Progenitor cell of endocrine pancreas (in vitro differentiated cells): ENCODE measurements at regions not wholly inside any gene's neighbourhood (a gene's known extent, or its start where the extent isn't known, plus 50 kb on each side); places are given as distances from the start of the nearest gene placed in this dataset.

ENCODE experiments used
- DNase-seq: peaks from one replicate; pipeline ENCODE4 v3.0.0; 2021; ENCODE audit warnings: low spot score; ENCODE audit not compliant: unreplicated experiment
- H3K27ac Mint-ChIP-seq: 2 replicates; pipeline ENCODE4 v1.8.0; 2021; ENCODE audit warnings: mild to moderate bottlenecking, moderate library complexity, mixed read lengths
- H3K27me3 Mint-ChIP-seq: 2 replicates; pipeline ENCODE4 v1.8.0; 2021; ENCODE audit warnings: mixed read lengths
- H3K36me3 Mint-ChIP-seq: 2 replicates; pipeline ENCODE4 v1.8.0; 2022; ENCODE audit warnings: mixed read lengths; ENCODE audit not compliant: insufficient read depth
- H3K4me1 Mint-ChIP-seq: 2 replicates; pipeline ENCODE4 v1.8.0; 2021; ENCODE audit warnings: low read depth, mixed read lengths
- H3K4me3 Mint-ChIP-seq: 2 replicates; pipeline ENCODE4 v1.8.0; 2021; ENCODE audit warnings: low read depth, mild to moderate bottlenecking, moderate library complexity, mixed read lengths
- H3K9me3 Mint-ChIP-seq: 2 replicates; pipeline ENCODE4 v1.8.0; 2021; ENCODE audit warnings: low read depth, mixed read lengths
- TF ChIP-seq, protein P1 (sequence below): fragments of 200-600 bp; sonication (generic); IDR thresholded peaks from one replicate; pipeline ENCODE4 v1.5.0; 2021; ENCODE audit warnings: antibody characterized with exemption, mild to moderate bottlenecking; ENCODE audit not compliant: unreplicated experiment

GRCh38 chr1:182293119-182293589 is 98.4 kb downstream of the GLUL start:
- TF ChIP-seq, protein P1, sequence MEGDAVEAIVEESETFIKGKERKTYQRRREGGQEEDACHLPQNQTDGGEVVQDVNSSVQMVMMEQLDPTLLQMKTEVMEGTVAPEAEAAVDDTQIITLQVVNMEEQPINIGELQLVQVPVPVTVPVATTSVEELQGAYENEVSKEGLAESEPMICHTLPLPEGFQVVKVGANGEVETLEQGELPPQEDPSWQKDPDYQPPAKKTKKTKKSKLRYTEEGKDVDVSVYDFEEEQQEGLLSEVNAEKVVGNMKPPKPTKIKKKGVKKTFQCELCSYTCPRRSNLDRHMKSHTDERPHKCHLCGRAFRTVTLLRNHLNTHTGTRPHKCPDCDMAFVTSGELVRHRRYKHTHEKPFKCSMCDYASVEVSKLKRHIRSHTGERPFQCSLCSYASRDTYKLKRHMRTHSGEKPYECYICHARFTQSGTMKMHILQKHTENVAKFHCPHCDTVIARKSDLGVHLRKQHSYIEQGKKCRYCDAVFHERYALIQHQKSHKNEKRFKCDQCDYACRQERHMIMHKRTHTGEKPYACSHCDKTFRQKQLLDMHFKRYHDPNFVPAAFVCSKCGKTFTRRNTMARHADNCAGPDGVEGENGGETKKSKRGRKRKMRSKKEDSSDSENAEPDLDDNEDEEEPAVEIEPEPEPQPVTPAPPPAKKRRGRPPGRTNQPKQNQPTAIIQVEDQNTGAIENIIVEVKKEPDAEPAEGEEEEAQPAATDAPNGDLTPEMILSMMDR = no peak
- Mint-ChIP-seq H3K27ac (peak overlapping the region; percentile 90), H3K27me3 (no peaks in the 10 kb centered on the region), H3K4me1 (peaks cover 59% of the 10 kb centered on the region), H3K9me3 (no peaks in the 10 kb centered on the region), H3K4me3 (no peak overlapping the region), H3K36me3 (no peaks in the 10 kb centered on the region)
- no peak for DNase-seq

DNA sequence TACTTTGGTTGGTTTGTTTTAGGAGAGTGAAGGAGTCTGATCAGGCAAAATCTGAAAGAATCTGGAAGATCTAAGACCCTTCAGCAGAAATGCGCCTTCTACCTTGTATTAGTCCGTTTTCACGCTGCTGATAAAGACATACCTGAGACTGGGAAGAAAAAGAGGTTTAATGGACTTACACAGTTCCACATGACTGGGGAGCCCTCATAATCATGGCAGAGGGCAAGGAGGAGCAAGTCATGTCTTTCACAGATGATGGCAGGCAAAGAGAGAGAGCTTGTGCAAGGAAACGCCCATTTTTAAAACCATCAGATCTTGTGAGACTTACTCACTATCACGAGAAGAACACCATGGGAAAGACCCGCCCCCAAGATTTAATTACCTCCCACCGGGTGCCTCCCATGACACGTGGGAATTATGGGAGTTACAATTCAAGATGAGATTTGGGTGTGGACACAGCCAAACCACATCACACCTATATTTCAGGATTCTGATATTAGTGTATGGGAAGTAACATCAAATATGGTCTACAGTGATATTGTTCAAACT is 99.3 kb downstream of the GLUL start:
- Mint-ChIP-seq H3K36me3 (no peaks in the 10 kb centered on the region), H3K27ac (peak overlapping the region; percentile 90), H3K27me3 (no peaks in the 10 kb centered on the region), H3K4me1 (peaks cover 61% of the 10 kb centered on the region), H3K9me3 (no peaks in the 10 kb centered on the region), H3K4me3 (peak overlapping the region; percentile 7)
- TF ChIP-seq, protein P1 = no peak
- no peak for DNase-seq

- Mint-ChIP-seq H3K27ac (peak overlapping the region; percentile 90), H3K4me3 (peak overlapping the region; percentile 7), H3K27me3 (no peaks in the 10 kb centered on the region), H3K9me3 (no peaks in the 10 kb centered on the region), H3K36me3 (no peaks in the 10 kb centered on the region), H3K4me1 (peaks cover 66% of the 10 kb centered on the region)
- DNase-seq = no peak
- TF ChIP-seq, protein P1 = no peak
Measured at GRCh38 chr1:182291584-182292192, 99.9 kb downstream of the GLUL start.

- H3K4me1 Mint-ChIP-seq = peaks cover 53% of the 10 kb centered on the region
- H3K9me3 Mint-ChIP-seq = no peaks in the 10 kb centered on the region
- no peaks in the 10 kb centered on the region for H3K27me3 Mint-ChIP-seq
- H3K36me3 Mint-ChIP-seq = no peaks in the 10 kb centered on the region
- H3K4me3 Mint-ChIP-seq = no peak overlapping the region
- no peak for DNase-seq
- TF ChIP-seq, protein P1 = no peak
- H3K27ac Mint-ChIP-seq = no peak overlapping the region
Measured at GRCh38 chr1:182288749-182289604, 102.6 kb downstream of the GLUL start.

DNA sequence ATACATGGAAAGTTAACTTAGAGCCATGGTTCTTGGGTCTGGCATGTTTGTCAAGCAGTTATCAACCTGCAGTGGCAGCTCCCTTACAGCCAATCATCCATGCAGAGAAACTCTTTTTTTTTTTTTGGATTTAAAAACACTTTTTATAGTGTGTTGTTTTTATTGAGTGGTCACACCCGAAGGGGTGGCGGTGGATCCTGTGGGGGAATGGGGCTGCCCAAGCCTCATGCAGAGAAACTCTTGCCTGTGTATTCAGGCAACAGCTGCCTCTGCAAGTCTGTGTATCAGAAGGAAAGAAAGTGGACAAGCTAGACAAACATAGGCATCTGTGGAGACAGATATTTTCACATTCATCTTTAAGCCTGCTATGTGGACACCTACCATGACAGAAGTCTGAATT is 104.8 kb downstream of the GLUL start:
- no peak overlapping the region for H3K4me3 Mint-ChIP-seq
- H3K4me1 Mint-ChIP-seq = peaks cover 35% of the 10 kb centered on the region
- TF ChIP-seq, protein P1 = no peak
- no peaks in the 10 kb centered on the region for H3K36me3 Mint-ChIP-seq
- H3K27ac Mint-ChIP-seq = peak overlapping the region; percentile 25
- no peak for DNase-seq
- no peaks in the 10 kb centered on the region for H3K9me3 Mint-ChIP-seq
- H3K27me3 Mint-ChIP-seq = no peaks in the 10 kb centered on the region
